ENCODE measurements at regions not wholly inside any gene's neighbourhood (a gene's known extent, or its start where the extent isn't known, plus 50 kb on each side); places are given as distances from the start of the nearest gene placed in this dataset.

DNA sequence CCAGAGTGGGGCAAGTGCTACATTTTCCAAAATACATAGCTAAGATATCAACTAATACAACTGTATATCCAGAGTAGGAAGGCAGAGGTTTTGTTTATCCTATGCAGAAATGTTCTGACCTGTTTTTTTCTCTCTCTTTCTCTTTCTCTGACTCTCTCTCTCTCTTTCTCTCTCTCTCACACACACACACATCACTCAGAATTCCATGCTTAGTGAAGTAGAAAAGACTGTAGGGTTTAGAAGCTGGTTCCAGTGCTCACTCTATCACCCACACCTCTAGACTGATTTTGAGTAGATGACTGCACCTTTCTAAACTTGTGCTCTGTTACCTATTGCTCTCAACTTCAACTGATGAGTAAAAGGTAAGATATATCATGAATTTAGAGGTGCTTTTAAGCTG, 356.7 kb downstream of the LRIG3 start:
- ATAC-seq (ENCODE audit: poor library complexity) (no peak), DNase-seq (no peak)
- intact Hi-C loops (cut with DNase I): no loop called here

DNA sequence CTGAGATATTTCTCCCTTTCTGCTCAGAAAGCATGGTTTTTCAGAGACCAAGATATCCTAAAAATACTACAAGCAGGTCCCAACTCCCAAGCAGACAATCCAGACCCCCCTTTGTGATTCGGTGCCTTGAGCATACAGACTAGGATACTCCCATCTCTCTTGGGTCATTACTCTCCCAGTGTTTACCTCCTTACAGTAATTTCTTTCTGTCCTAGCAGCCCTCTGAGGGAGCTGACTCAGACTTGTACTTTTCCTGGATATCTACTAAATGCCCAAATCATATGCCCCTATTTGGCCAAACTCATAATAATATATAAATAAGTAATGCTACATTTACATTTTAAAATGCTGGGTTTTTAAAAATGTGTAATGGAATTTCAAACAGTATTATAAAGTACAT, 355.6 kb downstream of the LRIG3 start:
- no peak for ATAC-seq (ENCODE audit: poor library complexity)
- no peak for DNase-seq
- intact Hi-C loops (cut with DNase I): no loop called here

DNA sequence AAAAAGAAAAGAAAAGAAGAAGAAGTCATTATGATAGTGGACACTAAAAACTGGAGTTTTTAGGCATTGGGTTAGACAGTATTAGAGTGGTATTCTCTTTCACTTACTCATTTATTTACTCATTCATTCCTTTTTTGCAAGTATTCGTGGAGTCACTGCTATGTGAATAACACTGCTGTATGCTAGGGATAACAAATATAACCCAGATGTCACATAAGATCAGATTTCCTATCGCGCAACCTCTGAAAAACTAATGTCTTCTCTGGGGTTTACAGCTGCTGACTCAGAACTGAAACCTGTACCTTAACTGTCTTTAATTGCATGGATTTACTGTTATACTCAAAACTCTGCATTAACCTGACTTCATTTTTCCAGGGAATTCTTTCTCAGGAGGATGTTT, 353.7 kb downstream of the LRIG3 start:
- intact Hi-C loops (cut with DNase I): no loop called here
- no peak for ATAC-seq (ENCODE audit: poor library complexity)
- no peak for DNase-seq

DNA sequence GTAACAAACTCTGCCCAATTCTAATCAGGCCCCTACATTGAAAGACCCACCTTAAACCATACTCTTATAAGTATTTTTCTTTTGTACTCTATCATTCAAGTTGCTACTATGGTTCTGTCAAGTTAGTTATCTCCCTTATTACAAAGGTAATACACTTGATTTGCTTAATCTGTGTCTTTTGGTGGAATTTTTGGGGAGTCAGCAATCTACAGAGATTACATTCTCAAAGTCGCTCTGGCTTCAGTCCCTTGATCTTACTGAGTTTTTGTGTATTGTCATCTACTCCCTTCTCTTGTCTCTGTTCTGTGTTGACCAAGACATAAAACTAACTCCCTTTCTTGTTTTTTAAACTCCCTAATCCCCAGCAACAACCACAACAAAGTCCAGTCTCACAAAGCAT, 353.1 kb downstream of the LRIG3 start:
- no peak for DNase-seq
- no peak for ATAC-seq (ENCODE audit: poor library complexity)
- intact Hi-C loops (cut with DNase I): no loop called here

DNA sequence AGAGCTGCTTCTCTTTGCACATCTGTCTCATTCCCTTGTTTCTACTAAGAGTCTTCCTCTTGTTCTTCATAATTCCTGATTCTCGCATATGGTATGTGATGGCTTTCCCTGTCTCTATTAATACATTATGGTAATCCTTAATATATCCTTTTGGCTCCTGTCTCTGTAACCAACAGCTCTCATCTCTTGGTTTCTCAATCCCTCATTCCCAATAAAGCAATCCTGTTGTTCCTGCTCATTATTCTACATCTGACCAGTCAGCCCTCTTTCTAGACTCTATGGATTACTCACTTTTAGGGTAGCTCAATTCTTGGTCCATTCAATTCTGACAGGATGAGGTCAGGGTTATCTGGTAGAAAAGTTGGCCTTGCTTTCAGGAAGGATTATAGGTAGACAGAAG, 349.9 kb downstream of the LRIG3 start:
- DNase-seq (no peak), ATAC-seq (ENCODE audit: poor library complexity) (no peak)
- intact Hi-C loops (cut with DNase I): no loop called here

DNA sequence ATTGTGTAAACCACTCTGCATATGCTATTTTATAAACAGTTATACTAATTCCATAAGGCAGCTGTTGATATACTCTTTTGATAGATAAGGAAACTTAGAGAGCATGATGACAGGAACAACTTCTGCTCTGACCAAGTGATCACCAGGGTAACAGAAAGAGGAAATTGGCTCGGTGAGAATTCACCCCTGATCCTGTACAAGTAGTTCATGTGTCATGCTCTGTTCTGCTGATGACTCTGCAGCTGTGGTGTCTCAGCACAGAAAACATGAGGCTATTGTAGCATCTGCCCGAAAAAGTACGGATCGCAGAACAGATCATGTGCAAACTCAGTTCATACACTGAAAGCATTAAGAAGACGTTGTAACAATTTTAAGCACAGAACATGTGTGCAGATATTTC, 345.0 kb downstream of the LRIG3 start:
- DNase-seq: no peak
- ATAC-seq (ENCODE audit: poor library complexity): no peak
- intact Hi-C loops (cut with DNase I): no loop called here

DNA sequence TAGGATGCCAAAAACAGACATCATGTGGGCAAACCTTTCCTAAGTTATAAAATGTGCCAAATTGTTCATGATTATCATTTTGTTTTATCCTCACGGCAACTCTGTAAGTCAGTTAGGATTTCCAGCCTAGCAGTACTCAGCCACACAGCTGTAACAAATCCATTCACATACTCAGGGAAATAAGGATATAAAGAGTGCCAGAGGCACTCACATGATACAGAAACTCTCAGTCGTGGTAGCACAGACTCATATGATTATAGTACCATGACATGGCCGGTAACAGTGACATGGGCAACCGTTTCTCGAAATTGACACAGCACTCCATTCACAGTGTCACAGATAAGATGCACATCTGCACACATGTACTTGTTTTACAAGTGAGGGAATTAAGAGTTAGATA, 344.2 kb downstream of the LRIG3 start:
- intact Hi-C loops (cut with DNase I): no loop called here
- DNase-seq: no peak
- no peak for ATAC-seq (ENCODE audit: poor library complexity)

DNA sequence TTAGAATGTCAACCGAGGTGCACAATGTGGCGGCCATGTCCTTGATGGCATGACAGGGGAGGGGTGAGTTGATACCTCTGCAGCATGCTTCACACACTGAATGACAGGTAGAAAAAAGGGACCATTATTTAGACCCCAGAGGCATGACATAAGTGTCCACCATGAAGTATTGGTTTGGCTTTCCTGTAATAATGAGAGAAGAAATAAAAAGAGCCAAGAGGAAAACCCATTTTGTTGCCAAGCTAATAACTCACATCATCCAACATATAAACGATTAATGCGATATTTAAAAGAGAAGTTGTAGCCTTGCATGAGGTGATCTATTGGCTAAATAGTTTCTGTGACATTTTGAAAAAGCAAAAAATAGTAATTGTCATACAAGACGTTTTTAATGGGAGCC, 343.4 kb downstream of the LRIG3 start:
- ATAC-seq (ENCODE audit: poor library complexity): no peak
- DNase-seq: no peak
- intact Hi-C loops (cut with DNase I): no loop called here

DNA sequence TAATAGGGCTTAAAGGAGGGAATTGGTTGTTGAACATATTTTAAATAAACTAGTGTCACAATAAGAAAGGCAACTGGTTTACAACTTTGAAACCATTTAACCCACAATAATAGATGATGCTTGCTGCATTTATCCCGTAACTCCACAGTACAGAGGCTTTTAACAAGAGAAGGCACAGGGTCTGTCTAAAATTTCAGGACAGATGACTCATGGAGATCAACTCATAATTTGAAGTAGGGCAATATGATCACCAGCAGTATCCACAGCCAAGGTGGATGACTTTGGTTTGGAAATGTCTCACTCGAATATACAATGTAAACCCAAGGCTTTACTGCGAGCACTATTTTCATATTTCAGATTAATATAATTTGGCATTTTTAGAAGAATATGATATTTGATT, 340.2 kb downstream of the LRIG3 start:
- ATAC-seq (ENCODE audit: poor library complexity): no peak
- intact Hi-C loops (cut with DNase I): no loop called here
- no peak for DNase-seq

DNA sequence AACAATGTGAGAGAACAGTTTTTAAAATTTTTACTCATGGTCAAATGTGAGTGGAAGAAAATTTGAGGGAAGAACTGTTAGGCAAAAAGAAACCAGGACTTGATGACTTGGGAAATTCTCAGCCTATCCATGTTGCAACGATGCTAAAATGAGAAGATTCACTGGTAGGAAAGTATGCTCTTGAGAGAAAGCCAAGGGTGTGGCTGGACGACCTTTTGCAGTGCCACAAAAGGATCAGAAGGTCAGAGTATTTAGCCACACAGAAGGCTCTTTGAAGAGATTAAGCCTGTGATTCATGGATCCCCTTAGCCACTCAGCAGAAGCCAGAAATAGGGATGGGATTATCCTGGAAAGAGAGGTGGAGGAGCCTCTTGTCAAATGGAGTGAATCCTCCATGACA, 336.8 kb downstream of the LRIG3 start:
- no peak for DNase-seq
- intact Hi-C loops (cut with DNase I): no loop called here
- no peak for ATAC-seq (ENCODE audit: poor library complexity)

DNA sequence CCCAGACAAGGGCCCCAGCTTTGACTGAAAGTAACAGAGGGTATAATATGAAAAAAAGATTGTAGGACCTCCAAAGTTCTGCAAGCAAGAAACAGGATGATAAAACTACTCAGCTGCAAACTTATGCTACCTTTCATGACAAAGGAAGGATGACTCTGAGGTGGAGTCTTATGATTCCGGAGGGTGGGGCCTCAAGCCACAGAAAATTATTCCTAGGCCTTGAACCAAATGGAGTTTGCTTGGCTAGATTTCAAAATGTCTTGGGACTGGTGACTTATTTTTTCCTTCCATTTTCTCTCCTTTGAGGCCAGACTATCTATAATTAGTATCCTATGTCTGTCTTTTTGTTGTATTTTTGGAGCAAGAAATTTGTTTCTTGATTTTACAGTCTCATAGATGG, 336.4 kb downstream of the LRIG3 start:
- intact Hi-C loops (cut with DNase I): no loop called here
- DNase-seq: no peak
- no peak for ATAC-seq (ENCODE audit: poor library complexity)

DNA sequence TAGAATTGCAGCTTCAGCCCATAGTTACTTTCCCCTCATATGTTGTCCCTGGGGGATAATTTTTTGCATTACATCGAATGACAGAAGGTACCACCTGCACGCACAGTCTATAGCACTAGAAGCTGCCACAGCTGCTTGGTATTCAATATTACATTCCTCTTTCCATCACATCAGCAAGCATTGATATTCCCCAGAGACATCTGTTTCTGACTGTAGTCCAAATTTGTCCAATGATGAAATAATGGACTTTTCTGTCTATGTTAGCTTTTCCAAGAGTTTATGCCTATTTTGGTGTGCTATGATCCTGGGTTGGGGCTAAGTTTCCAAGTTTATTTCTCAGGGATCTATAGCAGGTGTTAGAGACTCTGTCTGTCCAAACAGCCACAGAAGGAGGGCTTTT, 335.4 kb downstream of the LRIG3 start:
- DNase-seq: no peak
- peak; percentile 12 for ATAC-seq (ENCODE audit: poor library complexity)

DNA sequence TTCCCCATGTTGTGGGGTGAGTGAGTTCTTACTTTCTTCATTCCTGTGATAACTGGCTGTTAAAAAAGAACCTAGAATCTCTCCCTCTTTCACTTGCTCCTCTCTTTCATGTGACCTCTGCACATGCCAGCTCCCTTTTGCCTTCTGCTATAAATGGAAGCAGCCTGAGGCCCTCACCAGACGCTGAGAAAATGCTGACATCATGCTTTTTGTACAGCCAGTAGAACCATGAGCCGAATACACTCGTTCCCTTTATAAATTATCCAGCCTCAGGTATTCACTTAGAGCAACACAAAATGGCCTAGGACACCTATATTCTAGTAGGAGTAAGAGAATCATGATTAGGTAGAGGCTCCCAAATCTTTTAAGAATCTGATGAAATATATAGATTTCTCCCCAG, 333.5 kb downstream of the LRIG3 start:
- ATAC-seq (ENCODE audit: poor library complexity) (no peak), DNase-seq (no peak)
- intact Hi-C loops (cut with DNase I): no loop called here

More for the DNA sequence above, 335.4 kb downstream of the LRIG3 start:
- intact Hi-C loops (cut with DNase I): no loop called here

DNA sequence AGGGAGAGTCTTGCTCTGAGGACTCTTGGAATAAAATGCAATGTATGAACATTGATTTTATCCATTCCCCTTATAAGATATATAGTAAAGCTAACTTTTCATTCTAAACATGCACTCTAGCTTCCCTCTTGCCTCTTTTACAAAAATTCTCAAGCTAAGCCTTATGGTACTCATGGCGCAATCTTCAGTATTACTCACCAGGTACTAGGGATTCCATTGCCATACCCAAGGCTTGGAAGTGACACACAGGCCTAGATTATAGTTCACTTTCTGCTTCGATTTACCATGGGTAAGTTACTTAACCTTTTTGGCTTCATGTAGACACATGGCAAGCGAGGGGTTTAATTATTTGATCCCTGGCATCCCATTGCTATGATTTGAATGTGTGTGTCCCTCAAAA, 331.5 kb downstream of the LRIG3 start:
- intact Hi-C loops (cut with DNase I): no loop called here
- no peak for ATAC-seq (ENCODE audit: poor library complexity)

DNA sequence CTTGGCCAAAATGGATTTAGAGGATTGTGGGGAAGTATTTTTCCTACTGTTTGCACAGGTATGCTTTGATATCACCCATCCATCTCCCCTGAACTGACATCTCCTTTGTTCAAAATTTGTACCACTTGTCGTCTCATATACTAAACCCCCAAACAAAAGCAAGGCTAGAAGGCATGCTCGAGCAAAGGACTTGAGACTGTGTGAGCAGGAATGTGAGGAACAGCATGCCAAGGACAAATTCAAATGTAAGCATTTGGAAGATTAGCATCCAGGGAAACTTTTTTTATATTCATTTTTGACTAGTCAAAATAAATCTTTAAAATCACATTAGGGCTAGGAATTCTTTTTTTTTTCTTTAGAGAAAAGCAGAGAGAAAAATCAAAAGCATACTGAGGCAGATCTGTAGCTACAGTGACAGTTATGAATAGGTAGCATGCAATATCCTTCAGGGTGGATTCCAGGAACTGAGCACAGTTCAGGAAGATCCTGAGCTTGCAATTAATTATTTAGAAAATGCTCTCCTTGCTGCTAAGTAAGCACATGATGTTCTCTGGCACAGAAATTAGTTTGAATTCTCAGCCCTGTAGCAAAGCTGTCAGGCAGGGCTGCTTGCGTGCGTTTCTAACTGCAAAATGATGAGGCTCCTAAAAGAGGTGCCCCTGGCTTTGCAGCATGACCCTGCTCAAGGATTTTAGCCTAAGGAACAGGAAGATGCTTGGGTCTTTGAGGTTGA, 327.7 kb downstream of the LRIG3 start:
- ATAC-seq (ENCODE audit: poor library complexity) (no peak), DNase-seq (no peak)
- intact Hi-C loops (cut with DNase I): no loop called here

More for the DNA sequence above, 331.5 kb downstream of the LRIG3 start:
- no peak for DNase-seq

DNA sequence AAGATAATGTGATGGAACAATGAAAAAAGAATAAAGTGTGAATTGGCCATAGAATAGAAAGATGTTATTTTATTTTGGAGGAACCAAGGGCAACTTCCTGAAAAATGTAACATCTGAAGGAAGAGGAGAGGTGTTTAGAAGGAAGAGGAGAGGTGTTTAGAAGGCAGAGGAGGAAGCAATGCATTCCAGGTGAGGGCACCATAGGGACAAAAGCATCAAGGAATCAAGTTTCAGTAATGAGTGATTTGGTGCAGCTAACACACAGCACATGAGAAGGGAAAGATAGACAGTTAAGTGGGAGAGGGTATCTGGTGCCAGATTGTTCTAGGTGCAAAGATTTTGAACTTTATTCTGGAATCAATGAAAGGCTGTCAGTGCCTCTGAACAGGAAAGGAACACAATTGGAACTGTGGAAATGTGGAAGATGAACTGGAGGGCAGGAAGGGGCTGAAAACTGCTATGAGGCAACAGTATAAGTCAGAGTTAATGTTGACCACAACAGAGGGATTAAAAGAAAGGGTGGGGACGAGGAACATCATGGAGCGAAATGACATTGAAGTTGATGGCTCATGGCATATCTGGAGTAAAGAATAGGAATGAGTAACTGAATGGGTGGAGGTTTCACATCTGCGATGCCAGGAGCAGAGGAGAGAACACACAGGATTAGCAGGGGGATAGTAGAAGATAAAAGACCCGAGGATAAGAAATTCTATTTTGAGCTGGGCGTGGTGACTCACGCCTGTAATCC, 326.6 kb downstream of the LRIG3 start:
- intact Hi-C loops (cut with DNase I): no loop called here
- DNase-seq (no peak), ATAC-seq (ENCODE audit: poor library complexity) (no peak)

DNA sequence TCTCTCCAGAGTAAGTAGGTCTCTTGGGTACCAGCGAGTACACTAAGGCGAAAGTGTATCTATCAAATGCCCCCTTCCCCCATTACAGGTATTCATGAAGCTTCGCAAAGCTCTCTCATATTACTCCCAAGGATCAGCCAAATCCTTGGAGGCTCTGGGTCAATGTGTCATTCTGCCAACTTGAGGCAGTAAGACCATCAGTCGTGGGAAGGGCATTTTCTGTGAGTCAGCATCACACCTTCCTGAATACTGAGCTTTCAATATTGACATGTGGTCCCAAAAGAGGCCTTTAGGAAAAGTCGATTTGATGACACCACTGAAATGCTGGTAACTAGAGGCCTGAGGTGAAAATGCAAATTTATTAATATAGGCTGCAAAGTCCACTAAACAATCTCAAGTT, 323.9 kb downstream of the LRIG3 start:
- no peak for DNase-seq
- no peak for ATAC-seq (ENCODE audit: poor library complexity)
- intact Hi-C loops (cut with DNase I): no loop called here

DNA sequence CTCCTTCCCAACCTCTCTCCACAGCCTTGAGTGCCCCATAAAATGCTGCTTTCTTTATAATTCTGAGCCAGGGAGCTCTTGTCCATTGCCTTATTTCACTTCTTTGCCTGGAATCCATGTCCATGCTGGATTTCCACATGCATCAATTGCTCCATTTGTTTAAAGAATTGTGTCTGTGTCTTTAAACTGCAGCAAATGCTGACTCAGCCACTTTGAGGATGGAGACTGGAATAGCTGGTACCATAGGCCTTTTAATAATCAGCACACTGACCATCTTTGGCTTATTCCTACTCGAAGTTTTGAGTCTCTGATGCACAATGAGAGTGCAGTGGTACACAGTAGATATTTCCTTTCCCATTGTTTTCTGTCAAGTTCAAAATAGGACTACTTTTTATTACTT, 318.8 kb downstream of the LRIG3 start:
- ATAC-seq (ENCODE audit: poor library complexity): no peak
- intact Hi-C loops (cut with DNase I): no loop called here
- DNase-seq: no peak

DNA sequence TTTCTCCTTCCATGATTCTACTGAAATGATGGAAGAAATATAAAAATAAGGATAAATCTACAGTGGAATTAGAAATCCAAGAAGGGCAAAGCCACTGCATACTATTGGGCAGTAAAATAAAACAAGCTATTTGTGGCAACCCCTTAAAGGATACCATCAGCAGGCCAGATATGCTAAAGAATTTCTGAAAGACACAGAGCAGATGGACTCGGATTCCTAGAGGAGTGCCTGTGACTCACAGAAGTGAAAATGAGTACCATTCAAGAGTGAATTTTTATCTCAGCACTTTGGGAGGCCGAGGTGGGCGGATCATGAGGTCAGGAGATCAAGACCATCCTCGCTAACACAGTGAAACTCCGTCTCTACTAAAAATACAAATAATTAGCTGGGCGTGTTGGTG, 318.1 kb downstream of the LRIG3 start:
- ATAC-seq (ENCODE audit: poor library complexity): no peak
- intact Hi-C loops (cut with DNase I): no loop called here
- DNase-seq: no peak

DNA sequence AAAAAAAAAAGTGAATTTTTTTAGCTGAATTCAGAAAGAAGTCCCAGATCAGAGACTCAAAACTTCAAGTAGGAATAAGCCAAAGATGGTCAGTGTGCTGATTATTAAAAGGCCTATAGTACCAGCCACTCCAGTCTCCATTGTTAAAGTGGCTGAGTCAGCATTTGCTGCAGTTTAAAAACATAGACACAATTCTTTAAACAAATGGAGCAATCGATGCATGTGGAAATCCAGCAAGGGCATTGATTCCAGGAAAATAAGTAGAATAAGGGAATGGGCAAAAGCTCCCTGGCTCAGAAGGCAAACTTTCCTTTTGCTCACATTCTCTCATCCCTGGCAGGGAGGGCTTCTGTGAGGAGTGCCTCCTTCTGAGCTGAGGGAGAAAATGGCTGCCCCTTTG, 317.6 kb downstream of the LRIG3 start:
- intact Hi-C loops (cut with DNase I): no loop called here
- no peak for DNase-seq
- no peak for ATAC-seq (ENCODE audit: poor library complexity)

DNA sequence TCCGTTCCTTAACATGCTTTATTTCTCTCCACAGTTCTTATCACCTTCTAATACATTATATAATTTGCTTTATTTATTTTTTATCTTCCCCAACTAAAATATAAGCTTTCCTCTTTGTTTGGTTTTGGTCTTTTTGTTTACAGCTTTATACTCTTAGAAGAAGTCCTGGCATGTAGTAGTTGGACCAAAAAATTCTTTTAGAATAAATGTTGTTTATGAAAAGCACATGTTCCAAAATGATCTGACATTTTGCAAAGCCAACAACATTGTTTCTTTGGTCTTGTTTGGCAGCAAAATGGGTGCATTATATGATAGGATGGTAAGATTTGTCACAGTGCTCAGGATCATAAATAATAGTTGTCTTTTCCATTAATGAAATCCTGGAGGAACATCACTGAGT, 312.5 kb downstream of the LRIG3 start:
- ATAC-seq (ENCODE audit: poor library complexity) (no peak), DNase-seq (no peak)
- intact Hi-C loops (cut with DNase I): no loop called here

All from Right ventricle myocardium superior (tissue), 1 donor.